BJ (cell line): ENCODE measurements at regions not wholly inside any gene's neighbourhood (a gene's known extent, or its start where the extent isn't known, plus 50 kb on each side); places are given as distances from the start of the nearest gene placed in this dataset.
"Not testable (repeated sequence)": the region's sequence is repeated elsewhere in the genome, so short reads cannot be mapped to it uniquely, and the experiment has no call there.

Experiments used
- CTCF ChIA-PET: fragments of 350-600 bp; formaldehyde crosslinking; extraction: SDS; loops from one replicate; lab custom pipeline; 2021; ENCODE audit warnings: antibody characterized with exemption, inconsistent platforms; lab: Yijun Ruan, JAX
- POLR2A ChIA-PET: fragments of 300-600 bp; sonication (Branson Sonifier 250); formaldehyde crosslinking; extraction: SDS; loops from one replicate; lab custom pipeline; 2021; ENCODE audit warnings: antibody characterized with exemption; lab: Charles Lee
- DNase-seq: peaks from one replicate; pipeline ENCODE4 v3.0.0-alpha.2; 2011; ENCODE audit warnings: low read depth
- H3K27me3 ChIP-seq: 2 replicates; pipeline ENCODE4 v1.6.0; 2011; ENCODE audit warnings: low read length; ENCODE audit not compliant: control insufficient read depth, insufficient read depth
- H3K36me3 ChIP-seq: 2 replicates; pipeline ENCODE4 v1.5.1; 2011; ENCODE audit warnings: low read length; ENCODE audit not compliant: control insufficient read depth, insufficient read depth
- H3K4me3 ChIP-seq: 2 replicates; pipeline ENCODE4 v1.5.1; 2011; ENCODE audit warnings: low read depth, mild to moderate bottlenecking, control low read depth, low read length
- TF ChIP-seq, protein P1 (sequence below): IDR thresholded peaks from 2 replicates; pipeline ENCODE4 v1.5.1; 2011; ENCODE audit warnings: low read depth, mild to moderate bottlenecking, control low read depth, inconsistent platforms, low read length, moderate library complexity; ENCODE audit not compliant: insufficient read depth

DNA sequence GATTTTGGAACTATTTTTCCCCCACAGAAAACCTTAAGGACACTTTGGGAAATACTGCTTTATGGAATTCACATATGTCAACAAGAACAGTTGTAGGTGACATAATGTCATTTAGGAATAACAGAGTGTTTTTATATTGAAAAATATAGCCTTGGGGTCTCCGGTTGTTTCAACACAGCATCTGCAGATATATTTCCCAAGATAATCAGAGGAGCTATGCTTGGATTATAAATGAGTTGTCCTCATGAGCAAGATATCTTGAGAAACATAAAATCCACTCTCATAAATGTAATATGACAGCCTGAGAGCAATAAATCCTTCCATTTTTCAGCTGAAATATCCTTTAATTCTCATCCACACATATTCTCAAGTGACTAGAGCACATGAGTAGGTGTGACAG lies 473.7 kb upstream of the LMCD1 start:
- POLR2A ChIA-PET: no interaction called here
- no peaks in the 10 kb centered on the region for H3K36me3 ChIP-seq
- DNase-seq: no peak
- H3K27me3 ChIP-seq: no peaks in the 10 kb centered on the region
- CTCF ChIA-PET: no interaction called here
- H3K4me3 ChIP-seq: no peak overlapping the region
- TF ChIP-seq, protein P1, sequence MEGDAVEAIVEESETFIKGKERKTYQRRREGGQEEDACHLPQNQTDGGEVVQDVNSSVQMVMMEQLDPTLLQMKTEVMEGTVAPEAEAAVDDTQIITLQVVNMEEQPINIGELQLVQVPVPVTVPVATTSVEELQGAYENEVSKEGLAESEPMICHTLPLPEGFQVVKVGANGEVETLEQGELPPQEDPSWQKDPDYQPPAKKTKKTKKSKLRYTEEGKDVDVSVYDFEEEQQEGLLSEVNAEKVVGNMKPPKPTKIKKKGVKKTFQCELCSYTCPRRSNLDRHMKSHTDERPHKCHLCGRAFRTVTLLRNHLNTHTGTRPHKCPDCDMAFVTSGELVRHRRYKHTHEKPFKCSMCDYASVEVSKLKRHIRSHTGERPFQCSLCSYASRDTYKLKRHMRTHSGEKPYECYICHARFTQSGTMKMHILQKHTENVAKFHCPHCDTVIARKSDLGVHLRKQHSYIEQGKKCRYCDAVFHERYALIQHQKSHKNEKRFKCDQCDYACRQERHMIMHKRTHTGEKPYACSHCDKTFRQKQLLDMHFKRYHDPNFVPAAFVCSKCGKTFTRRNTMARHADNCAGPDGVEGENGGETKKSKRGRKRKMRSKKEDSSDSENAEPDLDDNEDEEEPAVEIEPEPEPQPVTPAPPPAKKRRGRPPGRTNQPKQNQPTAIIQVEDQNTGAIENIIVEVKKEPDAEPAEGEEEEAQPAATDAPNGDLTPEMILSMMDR: no peak

DNA sequence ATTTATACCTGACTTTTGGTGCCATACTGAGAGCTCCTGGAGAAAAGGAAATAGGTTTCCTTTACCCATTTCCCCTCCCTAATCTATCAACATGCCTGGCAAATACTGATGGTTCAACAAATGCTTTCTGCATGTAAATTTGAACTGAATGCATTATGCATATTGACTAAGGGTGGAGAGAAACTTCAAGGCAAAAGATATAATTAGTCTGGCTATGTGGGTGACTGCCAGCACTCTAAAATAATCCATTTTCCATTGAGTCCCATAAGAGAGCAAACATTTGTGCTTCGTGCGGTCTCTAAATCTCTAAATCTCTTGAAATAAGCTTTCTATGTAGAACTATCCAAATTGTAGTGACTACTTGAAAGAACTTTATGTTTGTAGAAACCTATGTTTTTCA lies 451.3 kb upstream of the LMCD1 start:
- DNase-seq: no peak
- CTCF ChIA-PET: no interaction called here

DNA sequence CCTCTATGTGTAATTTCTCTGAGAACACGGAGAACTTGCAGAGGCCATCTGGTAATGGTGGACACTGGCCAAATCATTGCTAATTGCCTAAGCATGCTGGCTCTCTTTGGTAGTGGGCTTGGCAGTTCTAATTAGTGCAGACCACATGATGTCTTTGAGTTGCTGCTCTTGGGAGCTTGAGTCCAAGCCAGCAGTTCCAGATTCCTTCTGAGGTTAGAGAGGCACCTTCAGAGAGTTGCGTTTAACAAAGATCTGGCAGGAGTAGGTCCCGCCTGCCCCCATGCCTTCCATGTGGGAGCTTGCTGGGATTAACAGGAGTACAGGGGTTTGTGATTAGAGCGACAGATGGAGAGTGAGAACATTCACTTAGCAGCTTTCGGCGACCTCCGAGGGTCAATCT lies 449.0 kb upstream of the LMCD1 start:
- no peak for DNase-seq
- ChIA-PET POLR2A (no interaction called here), CTCF (no interaction called here)
- TF ChIP-seq, protein P1: no peak
- H3K36me3 ChIP-seq: no peaks in the 10 kb centered on the region
- no peaks in the 10 kb centered on the region for H3K27me3 ChIP-seq
- no peak overlapping the region for H3K4me3 ChIP-seq

More for the DNA sequence above, 451.3 kb upstream of the LMCD1 start:
- POLR2A ChIA-PET: no interaction called here
- Histone ChIP-seq H3K36me3 (no peaks in the 10 kb centered on the region), H3K27me3 (no peaks in the 10 kb centered on the region), H3K4me3 (no peak overlapping the region)
- TF ChIP-seq, protein P1: no peak

DNA sequence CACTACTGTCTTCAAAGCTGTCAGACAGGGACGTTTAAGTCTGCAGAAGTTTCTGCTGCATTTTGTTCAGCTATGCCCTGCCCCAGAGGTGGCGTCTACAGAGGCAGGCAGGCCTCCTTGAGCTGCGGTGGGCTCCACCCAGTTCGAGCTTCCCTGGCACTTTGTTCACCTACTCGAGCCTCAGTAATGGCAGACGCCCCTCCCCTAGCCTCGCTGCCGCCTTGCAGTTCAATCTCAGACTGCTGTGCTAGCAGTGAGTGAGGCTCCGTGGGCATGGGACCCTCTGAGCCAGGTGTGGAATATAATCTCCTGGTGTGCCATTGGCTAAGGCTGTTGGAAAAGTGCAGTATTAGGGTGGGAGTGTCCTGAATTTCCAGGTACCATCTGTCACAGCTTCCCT lies 433.5 kb upstream of the LMCD1 start:
- CTCF ChIA-PET, H3K36me3 ChIP-seq, H3K4me3 ChIP-seq, H3K27me3 ChIP-seq, POLR2A ChIA-PET, DNase-seq: not testable (repeated sequence)

DNA sequence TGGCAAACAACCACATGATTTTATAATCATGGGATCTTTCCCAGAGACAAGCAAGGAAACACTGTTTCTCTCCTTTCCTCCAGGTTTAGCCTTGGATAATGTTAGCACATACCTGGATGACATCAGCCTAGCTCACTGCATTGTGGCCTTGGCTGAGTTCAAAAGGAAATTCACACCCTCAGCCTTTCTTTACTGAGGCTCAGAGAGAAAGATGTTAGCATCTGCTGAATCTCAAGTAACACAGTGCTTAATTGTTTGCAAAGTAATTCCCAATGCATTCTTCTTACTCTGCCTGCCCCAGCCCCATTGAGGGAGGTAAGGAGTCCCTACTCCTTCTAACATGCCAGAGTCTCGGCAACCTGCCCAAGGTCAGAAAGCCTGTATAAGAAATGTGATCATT lies 432.2 kb upstream of the LMCD1 start:
- TF ChIP-seq, protein P1: no peak
- ChIA-PET POLR2A (no interaction called here), CTCF (no interaction called here)
- no peak overlapping the region for H3K4me3 ChIP-seq
- DNase-seq: no peak
- no peaks in the 10 kb centered on the region for H3K36me3 ChIP-seq
- no peaks in the 10 kb centered on the region for H3K27me3 ChIP-seq

DNA sequence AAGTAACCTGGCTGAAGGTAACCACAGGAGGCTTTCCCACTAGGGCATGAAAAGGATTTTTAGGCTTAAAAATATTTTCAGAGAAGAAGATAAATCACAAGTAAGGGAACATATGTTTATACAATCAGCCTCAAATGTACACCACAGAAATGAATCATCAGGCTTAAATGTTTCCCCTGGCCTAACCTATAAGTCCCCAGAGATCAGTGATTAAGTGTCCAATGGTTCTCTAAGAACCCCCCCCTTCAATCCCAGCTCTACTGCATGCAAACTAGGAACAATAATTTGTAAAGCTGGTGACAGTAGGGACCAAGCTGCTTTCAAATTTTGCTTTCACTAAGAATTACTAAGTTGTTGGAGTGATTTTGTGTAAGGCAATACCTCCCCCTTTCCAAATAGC lies 431.6 kb upstream of the LMCD1 start:
- CTCF ChIA-PET: no interaction called here
- H3K27me3 ChIP-seq: no peaks in the 10 kb centered on the region
- no peak overlapping the region for H3K4me3 ChIP-seq
- TF ChIP-seq, protein P1: no peak
- no peak for DNase-seq
- no peaks in the 10 kb centered on the region for H3K36me3 ChIP-seq
- POLR2A ChIA-PET: no interaction called here

DNA sequence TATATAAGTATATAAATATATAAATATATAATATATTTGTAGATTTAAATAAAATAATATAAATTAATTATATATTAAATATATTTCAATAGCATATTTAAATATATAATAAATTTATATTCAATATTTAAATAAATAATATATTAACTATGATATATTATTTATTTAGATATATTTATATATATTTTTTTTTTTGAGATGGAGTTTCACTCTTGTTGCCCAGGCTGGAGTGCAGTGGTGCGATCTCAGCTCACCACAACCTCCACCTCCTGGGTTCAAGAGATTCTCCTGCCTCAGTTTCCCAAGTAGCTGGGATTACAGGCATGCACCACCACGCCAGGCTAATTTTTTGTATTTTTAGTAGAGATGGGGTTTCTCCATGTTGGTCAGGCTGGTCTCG lies 426.9 kb upstream of the LMCD1 start:
- H3K27me3 ChIP-seq, DNase-seq, H3K36me3 ChIP-seq, CTCF ChIA-PET, POLR2A ChIA-PET, H3K4me3 ChIP-seq: not testable (repeated sequence)
